ENCODE measurements at regions not wholly inside any gene's neighbourhood (a gene's known extent, or its start where the extent isn't known, plus 50 kb on each side); places are given as distances from the start of the nearest gene placed in this dataset.
"Not testable (repeated sequence)": the region's sequence is repeated elsewhere in the genome, so short reads cannot be mapped to it uniquely, and the experiment has no call there.

DNA sequence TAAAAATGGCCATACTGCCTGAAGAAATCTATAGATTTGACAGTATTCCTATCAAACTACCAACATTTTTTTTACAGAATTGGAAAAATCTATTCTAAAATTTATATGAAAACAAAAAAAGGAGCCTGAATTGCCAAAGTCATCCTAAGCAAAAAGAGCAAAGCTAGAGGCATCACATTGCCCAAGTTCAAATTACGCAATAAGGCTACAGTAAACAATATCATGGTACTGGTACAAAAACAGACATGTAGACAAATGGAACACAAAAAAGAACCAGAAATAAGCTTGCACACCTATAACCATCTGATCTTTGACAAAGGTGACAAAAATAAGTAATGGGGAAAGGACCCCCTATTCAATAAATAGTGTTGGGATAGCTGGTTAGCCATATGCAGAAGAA lies 50.2 kb upstream of the THSD7B start:
- ATAC-seq, result no peak
- DNase-seq (ENCODE audit: missing footprints), result no peak
- intact Hi-C loops (cut with DNase I), result no loop called here

DNA sequence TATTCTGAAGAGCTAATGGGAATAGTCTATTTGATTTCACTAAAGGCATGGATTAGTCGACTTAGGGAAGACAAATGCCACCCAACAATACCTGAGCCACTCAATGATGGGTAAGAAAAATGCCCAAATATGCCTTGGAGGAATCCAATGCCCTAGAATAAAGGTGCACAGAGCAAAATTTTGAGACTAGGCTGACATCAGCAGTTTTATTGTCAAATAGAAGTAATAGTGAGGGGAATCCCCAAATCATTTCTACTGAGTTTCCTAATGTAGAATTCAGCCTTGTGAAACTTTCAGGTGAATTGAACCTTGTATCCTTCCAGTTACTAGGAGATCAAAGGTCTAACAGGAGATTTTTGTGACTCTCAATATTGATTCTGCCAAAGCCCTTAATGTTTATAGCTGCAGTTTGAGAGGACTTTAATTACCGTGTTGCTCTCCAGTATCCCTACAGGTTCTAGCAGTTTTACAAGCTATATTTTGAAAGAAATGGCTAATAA lies 50.8 kb upstream of the THSD7B start:
- DNase-seq (ENCODE audit: missing footprints), result no peak
- intact Hi-C loops (cut with DNase I), result no loop called here
- no peak for ATAC-seq

DNA sequence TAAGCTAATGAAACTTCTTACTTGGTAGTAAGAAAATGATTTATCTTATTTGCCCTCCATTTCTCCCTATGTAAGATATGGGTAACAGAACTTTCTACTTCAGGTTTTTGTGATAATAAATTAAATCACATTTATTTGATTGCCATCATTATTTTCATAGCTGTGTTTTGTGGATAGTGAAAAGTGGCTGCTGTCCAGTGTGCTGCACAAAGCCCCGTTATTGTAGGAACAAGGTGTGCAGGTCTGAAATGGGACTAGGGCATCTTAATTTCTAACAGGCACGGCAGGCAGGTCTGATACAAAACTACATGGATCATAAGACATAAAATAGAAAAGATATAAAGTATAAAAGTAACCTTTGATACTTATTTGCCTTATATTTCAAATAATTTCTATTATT lies 51.6 kb upstream of the THSD7B start:
- ATAC-seq (no peak), DNase-seq (ENCODE audit: missing footprints) (no peak)
- intact Hi-C loops (cut with DNase I), result no loop called here

GRCh38 chr2:136705336-136705735 lies 60.0 kb upstream of the THSD7B start:
- ATAC-seq (no peak), DNase-seq (ENCODE audit: missing footprints) (no peak)
- intact Hi-C loops (cut with DNase I), result no loop called here

DNA sequence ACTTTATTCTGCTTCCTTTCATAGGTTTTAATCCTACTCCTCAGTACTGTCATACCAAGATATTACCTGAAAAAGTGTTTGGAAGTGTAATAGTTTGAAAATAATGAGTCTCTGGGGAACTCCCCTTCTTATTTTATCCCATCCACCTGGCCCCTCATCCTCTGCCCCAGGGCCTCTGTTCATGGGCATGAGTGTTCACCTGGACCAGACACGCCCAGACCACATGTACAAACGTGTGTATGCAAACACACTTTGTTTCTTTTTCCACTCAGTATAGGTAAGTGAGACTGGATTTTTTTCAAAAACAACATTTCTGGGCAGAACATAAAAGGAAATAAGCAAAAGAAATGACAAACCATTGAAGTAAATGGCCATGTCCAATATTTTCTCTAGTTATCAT lies 62.1 kb upstream of the THSD7B start:
- intact Hi-C loops (cut with DNase I), result no loop called here
- no peak for ATAC-seq
- no peak for DNase-seq (ENCODE audit: missing footprints)

DNA sequence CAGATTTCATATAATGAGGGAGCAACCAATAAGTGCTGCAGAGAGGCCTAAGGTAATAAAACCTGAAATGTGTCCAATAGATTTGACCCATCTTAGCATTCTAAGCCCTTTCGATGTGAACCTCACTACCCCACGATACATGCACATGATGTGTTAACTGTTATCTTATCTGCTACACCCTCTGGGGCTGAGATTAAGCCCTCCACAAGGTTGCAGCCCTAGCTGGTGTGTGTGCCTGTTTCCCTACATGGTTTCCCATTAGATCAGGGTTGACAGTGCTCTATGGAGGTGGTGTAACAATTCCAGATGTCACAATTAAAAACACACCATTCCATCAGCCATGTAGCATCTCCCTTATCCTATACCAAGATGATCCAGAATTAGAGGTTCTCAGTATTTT lies 68.9 kb upstream of the THSD7B start:
- DNase-seq (ENCODE audit: missing footprints), result no peak
- no peak for ATAC-seq
- intact Hi-C loops (cut with DNase I), result no loop called here

DNA sequence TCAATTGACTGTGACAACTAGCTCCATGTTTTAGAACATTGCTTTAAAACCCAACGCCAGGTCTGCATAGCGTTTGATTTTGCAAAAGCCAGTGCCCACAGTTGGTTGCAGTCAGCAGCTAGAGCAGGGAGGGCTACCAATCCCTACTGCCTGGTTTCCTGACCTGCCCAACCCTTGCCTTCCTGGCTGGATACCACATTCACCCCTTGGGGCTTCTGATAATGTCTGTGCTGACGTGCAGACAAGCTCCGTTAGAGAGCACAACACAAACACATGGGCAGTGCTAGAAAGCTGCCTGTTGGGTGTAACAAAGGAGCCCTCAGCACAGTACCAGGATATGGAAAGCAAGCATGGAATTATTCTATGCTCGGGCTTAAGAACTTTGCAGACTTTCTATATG lies 71.4 kb upstream of the THSD7B start:
- intact Hi-C loops (cut with DNase I), result no loop called here
- no peak for ATAC-seq
- no peak for DNase-seq (ENCODE audit: missing footprints)

GRCh38 chr2:136680079-136680478 lies 85.3 kb upstream of the THSD7B start:
- ATAC-seq; intact Hi-C loops (cut with DNase I): not testable (repeated sequence)

DNA sequence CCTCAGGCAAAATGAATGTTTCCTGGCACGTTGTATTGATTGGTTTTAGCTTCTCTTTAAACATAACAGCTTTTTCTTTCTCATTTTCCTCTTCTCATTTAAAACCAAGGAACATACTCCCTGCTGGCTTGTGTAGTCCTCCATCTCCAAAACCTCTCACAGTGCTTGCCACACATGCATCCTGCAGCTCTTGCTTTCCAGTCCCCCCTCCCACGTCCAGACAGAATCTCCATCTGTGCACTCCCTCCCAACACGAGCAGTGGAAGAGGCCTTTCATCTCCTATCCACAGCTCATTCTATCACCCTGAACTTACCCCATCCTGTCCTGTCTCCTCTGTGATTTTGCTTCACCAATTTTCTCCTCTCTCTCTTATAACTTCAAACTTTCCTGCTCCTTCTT lies 99.6 kb upstream of the THSD7B start:
- DNase-seq (ENCODE audit: missing footprints), result no peak
- intact Hi-C loops (cut with DNase I), result no loop called here
- ATAC-seq, result no peak

More at GRCh38 chr2:136680079-136680478, 85.3 kb upstream of the THSD7B start:
- DNase-seq (ENCODE audit: missing footprints), result not testable (repeated sequence)

DNA sequence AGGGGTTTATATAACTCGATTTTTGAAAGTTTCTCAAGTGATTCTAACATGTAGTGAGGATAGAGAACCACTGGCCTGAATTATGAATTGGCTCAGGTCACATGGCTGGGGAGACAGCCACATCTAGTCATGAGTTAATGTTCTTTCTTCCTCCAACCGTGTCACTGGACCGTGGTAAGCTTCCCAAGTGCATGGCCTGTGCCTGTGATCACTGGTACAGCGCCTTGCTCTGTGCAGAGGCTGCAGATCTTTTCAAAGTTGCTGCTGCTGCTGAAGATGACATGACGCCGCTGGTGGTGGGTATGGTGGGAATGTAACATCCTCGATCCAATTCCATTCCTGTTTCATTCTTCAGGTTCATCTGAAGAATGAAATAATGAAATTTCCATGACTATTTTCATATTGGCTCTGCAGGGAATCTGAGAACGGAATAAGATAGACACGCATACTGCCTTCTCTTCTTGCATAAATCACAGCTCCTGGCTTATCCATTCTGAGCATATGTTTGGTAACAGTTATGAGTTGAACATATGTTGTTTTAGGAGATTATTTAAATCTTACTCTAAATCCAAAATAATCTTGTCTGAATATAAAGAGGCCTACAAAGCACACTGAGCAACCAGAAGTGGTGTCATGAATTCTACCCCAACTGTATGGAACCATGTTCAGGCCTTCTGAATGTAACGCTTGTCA lies 100.5 kb upstream of the THSD7B start:
- intact Hi-C loops (cut with DNase I), result no loop called here
- no peak for DNase-seq (ENCODE audit: missing footprints)
- no peak for ATAC-seq

GRCh38 chr2:136658201-136658600 lies 107.1 kb upstream of the THSD7B start:
- DNase-seq (ENCODE audit: missing footprints) (no peak), ATAC-seq (no peak)
- intact Hi-C loops (cut with DNase I), result no loop called here

DNA sequence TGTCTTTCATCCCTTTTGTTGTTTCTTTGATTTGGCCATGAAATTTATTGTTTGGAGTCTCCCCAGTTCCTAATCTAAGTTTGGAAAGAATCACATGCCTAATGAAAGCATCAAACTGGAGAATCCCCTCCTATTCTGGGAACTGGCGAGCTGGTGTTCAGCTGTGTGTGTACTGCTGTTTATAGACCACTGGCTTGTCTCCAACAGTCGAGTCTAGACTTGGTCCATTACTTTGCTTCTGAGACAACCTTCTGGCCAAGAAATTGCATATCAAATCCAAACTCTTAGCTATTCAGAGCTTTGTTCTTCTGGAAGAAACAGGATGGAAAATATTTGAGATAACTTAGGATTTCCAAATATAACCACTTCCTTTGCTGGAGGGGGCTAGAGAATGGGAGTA lies 111.5 kb upstream of the THSD7B start:
- no peak for ATAC-seq
- intact Hi-C loops (cut with DNase I), result no loop called here
- no peak for DNase-seq (ENCODE audit: missing footprints)

DNA sequence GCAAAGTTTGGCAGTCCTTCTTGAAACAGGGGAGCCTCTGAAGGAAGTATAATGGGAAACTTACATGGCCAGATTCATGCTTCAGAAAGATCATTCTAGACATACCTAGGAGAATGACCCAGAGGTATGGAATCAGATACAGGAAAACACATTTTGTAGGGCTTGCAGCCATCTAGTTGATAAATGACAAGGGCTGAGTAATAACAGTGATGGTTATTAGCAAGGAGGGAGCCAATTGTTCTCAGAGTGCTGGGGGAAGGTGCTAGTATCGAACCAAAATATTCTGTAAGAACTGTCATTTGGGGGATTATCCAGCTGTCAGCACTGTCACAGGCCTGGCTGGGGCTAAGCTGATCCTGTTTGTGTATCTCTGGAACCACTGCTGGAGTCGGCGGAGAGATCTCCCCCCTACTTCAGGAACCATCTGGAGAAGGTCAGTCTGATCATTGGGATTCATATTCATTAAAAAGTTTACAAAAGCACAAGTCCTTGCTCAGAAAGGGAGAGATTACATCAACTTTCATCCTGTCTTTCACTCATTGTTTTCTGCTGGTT lies 113.8 kb upstream of the THSD7B start:
- intact Hi-C loops (cut with DNase I), result no loop called here
- ATAC-seq (no peak), DNase-seq (ENCODE audit: missing footprints) (no peak)

GRCh38 chr2:136647039-136647438 lies 118.3 kb upstream of the THSD7B start:
- intact Hi-C loops (cut with DNase I), result no loop called here
- DNase-seq (ENCODE audit: missing footprints), result no peak
- no peak for ATAC-seq

GRCh38 chr2:136645236-136645828 lies 120.0 kb upstream of the THSD7B start:
- no peak for ATAC-seq
- intact Hi-C loops (cut with DNase I), result no loop called here
- no peak for DNase-seq (ENCODE audit: missing footprints)

- no peak for ATAC-seq
- DNase-seq (ENCODE audit: missing footprints), result no peak
- intact Hi-C loops (cut with DNase I), result no loop called here
Measured at GRCh38 chr2:136639651-136640050, 125.7 kb upstream of the THSD7B start.

DNA sequence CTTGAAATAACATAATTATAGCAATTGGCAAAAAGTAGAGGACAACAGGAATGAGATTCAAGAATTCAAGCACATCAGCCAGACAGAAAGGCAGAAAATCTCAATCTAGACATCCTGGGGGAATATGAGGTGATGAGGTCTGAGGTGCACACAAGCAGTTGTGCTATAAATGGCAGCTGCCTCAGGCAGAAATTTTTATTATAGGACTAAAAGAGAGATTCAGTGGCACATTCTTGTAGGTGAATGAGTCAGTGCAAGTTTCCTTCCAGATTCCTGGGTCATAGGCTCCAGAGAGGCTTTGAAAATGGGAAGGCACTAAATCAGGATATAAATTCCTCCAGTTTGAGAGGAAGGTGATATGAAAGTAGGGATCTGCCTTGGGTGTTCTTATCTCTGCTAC lies 127.2 kb upstream of the THSD7B start:
- intact Hi-C loops (cut with DNase I), result no loop called here
- ATAC-seq (no peak), DNase-seq (ENCODE audit: missing footprints) (no peak)

- intact Hi-C loops (cut with DNase I), result no loop called here
- no peak for DNase-seq (ENCODE audit: missing footprints)
- ATAC-seq, result no peak
Measured at GRCh38 chr2:136637402-136637801, 127.9 kb upstream of the THSD7B start.

DNA sequence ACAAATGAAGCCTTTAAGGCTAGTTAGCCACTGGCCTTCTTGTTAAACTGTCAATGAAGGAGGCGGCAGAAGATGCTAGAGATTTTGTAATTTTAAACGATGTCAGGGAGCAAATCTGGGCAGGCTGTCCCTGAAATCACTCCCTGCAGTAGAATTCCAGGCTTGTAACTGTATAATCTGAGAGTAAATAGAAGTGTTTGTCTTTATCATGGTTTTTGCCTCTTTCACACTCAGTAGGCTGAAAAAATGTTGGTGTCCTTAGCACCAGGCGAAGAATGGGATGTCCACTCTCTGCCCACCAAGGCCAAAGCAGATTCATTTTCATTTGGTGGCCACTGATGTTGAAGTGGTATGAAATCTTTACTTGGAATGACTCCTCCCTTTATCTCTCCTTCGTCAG lies 136.9 kb upstream of the THSD7B start:
- intact Hi-C loops (cut with DNase I), result no loop called here
- ATAC-seq, result no peak
- no peak for DNase-seq (ENCODE audit: missing footprints)

DNA sequence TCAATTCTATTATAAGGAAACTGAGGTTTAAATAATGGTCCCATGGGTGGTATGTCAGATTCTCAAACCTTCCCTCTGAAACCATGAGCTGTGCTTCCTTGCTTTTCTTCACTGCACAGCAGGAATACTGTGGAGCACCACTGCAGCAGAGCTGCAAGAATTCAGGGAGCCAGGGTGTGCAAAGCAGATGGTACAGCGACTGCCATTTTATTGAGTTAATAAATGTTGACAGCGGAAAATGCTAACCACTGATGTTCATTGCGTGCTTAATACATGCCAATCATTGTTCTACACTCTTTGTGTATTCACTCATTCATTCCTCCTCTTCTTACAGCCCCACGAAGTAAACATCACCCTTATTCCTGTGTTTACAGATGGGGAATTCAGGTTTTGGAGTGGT lies 152.2 kb upstream of the THSD7B start:
- DNase-seq (ENCODE audit: missing footprints) (no peak), ATAC-seq (no peak)
- intact Hi-C loops (cut with DNase I), result no loop called here

- intact Hi-C loops (cut with DNase I), result no loop called here
- ATAC-seq, result no peak
Measured at GRCh38 chr2:136612079-136612478, 153.3 kb upstream of the THSD7B start.

More at GRCh38 chr2:136612079-136612478, 153.3 kb upstream of the THSD7B start:
- no peak for DNase-seq (ENCODE audit: missing footprints)

All from Right ventricle myocardium inferior (tissue), 1 donor.